Keratinocyte (primary cell): ENCODE measurements at regions not wholly inside any gene's neighbourhood (a gene's known extent, or its start where the extent isn't known, plus 50 kb on each side); places are given as distances from the start of the nearest gene placed in this dataset.

Experiments used
- DNase-seq: peaks from one replicate; pipeline ENCODE4 v3.0.0-alpha.2; 2011; ENCODE audit warnings: low read depth, missing footprints, low spot score
- FAIRE-seq: peaks from 2 replicates; lab custom pipeline; 2011; peaks lifted over from hg19 to GRCh38; lab: Jason Lieb, UNC
- H2AFZ ChIP-seq: 2 replicates; pipeline ENCODE4 v1.6.0; 2012; ENCODE audit warnings: low read length, control low read depth, inconsistent platforms; ENCODE audit not compliant: control insufficient read depth
- H3K27ac ChIP-seq: 2 replicates; pipeline ENCODE4 v1.5.1; 2011; ENCODE audit warnings: low read length; ENCODE audit not compliant: control insufficient read depth, insufficient read depth
- H3K27me3 ChIP-seq: 3 replicates; pipeline ENCODE4 v1.6.0; 2011; ENCODE audit warnings: low read length; ENCODE audit not compliant: control insufficient read depth, insufficient read depth; ENCODE audit errors: extremely low read depth
- H3K36me3 ChIP-seq, 2 experiments: 2 replicates in 1 of 2; 3 replicates in 1 of 2; pipeline ENCODE4 v1.5.1; 2011; ENCODE audit warnings: low read length in 2 of 2, mild to moderate bottlenecking in 1 of 2; ENCODE audit not compliant: control insufficient read depth in 2 of 2, insufficient read depth in 2 of 2; ENCODE audit errors: extremely low read depth in 1 of 2
- H3K4me1 ChIP-seq: 3 replicates; pipeline ENCODE4 v1.5.1; 2011; ENCODE audit warnings: low read length; ENCODE audit not compliant: control insufficient read depth, insufficient read depth; ENCODE audit errors: extremely low read depth
- H3K4me2 ChIP-seq: 3 replicates; pipeline ENCODE4 v1.6.0; 2011; ENCODE audit warnings: low read depth, low read length; ENCODE audit not compliant: control insufficient read depth, insufficient read depth; ENCODE audit errors: extremely low read depth
- H3K4me3 ChIP-seq, 3 experiments: fragments of 200-600 bp in 1 of 3; sonication (generic) in 1 of 3; 2 replicates in 2 of 3; 3 replicates in 1 of 3; pipeline ENCODE4 v1.5.1; 2011 to 2016; ENCODE audit warnings: low read length in 3 of 3, mild to moderate bottlenecking in 3 of 3, control low read depth in 2 of 3, inconsistent platforms in 1 of 3, low read depth in 1 of 3, mixed read lengths in 1 of 3, mixed run types in 1 of 3, moderate library complexity in 1 of 3; ENCODE audit not compliant: control insufficient read depth in 2 of 3, insufficient read depth in 2 of 3; ENCODE audit errors: extremely low read depth in 1 of 3
- H3K79me2 ChIP-seq: 2 replicates; pipeline ENCODE4 v1.6.0; 2012; ENCODE audit warnings: low read length; ENCODE audit not compliant: control insufficient read depth, insufficient read depth
- H3K9ac ChIP-seq: 3 replicates; pipeline ENCODE4 v1.6.0; 2011; ENCODE audit warnings: low read length; ENCODE audit not compliant: control insufficient read depth, insufficient read depth; ENCODE audit errors: extremely low read depth
- H3K9me1 ChIP-seq: 3 replicates; pipeline ENCODE4 v1.6.0; 2011; ENCODE audit warnings: low read length; ENCODE audit not compliant: control insufficient read depth, insufficient read depth; ENCODE audit errors: extremely low read depth
- H3K9me3 ChIP-seq: 2 replicates; pipeline ENCODE4 v1.5.1; 2012; ENCODE audit warnings: low read depth, low read length; ENCODE audit not compliant: control insufficient read depth
- H4K20me1 ChIP-seq: 3 replicates; pipeline ENCODE4 v1.6.0; 2011; ENCODE audit warnings: low read length; ENCODE audit not compliant: control insufficient read depth, insufficient read depth; ENCODE audit errors: extremely low read depth
- EZH2 ChIP-seq: IDR thresholded peaks from one replicate; pipeline ENCODE4 v1.6.1; 2012; ENCODE audit warnings: inconsistent platforms, mild to moderate bottlenecking, low read length, moderate library complexity
- dilution Hi-C: fragments of 300-500 bp; cut with MboI; formaldehyde crosslinking; loops from one replicate; pipeline ENCODE4 v1.7.0; 2020; ENCODE audit warnings: low sequenced_read_pairs; ENCODE audit not compliant: extremely low pct_ligation_motif_present
- TF ChIP-seq, protein P1 (sequence below), 3 experiments: IDR thresholded peaks in 1 of 3; conservative IDR thresholded peaks in 1 of 3; optimal IDR thresholded peaks in 1 of 3; 2 replicates in 2 of 3; 3 replicates in 1 of 3; pipeline versions ENCODE3 to v1.5.1; 2011; ENCODE audit warnings: low read length in 3 of 3, mild to moderate bottlenecking in 3 of 3, moderate library complexity in 2 of 3, control low read depth in 1 of 3, inconsistent platforms in 1 of 3; ENCODE audit not compliant: insufficient read depth in 2 of 3; ENCODE audit errors: extremely low read depth in 1 of 3

GRCh38 chr16:80323808-80324195, 217.0 kb upstream of the DYNLRB2 start:
- no peaks in the 10 kb centered on the region for H3K79me2 ChIP-seq
- no peaks in the 10 kb centered on the region for H3K27me3 ChIP-seq
- H3K9me3 ChIP-seq, result no peaks in the 10 kb centered on the region
- DNase-seq, result no peak
- H3K36me3 ChIP-seq, result no peaks in the 10 kb centered on the region
- H3K4me3 ChIP-seq, result no peak overlapping the region
- no peak overlapping the region for H3K4me2 ChIP-seq
- H2AFZ ChIP-seq, result no peak overlapping the region
- H3K9ac ChIP-seq, result no peak overlapping the region
- no peak for TF ChIP-seq EZH2
- TF ChIP-seq, protein P1, sequence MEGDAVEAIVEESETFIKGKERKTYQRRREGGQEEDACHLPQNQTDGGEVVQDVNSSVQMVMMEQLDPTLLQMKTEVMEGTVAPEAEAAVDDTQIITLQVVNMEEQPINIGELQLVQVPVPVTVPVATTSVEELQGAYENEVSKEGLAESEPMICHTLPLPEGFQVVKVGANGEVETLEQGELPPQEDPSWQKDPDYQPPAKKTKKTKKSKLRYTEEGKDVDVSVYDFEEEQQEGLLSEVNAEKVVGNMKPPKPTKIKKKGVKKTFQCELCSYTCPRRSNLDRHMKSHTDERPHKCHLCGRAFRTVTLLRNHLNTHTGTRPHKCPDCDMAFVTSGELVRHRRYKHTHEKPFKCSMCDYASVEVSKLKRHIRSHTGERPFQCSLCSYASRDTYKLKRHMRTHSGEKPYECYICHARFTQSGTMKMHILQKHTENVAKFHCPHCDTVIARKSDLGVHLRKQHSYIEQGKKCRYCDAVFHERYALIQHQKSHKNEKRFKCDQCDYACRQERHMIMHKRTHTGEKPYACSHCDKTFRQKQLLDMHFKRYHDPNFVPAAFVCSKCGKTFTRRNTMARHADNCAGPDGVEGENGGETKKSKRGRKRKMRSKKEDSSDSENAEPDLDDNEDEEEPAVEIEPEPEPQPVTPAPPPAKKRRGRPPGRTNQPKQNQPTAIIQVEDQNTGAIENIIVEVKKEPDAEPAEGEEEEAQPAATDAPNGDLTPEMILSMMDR (optimal IDR thresholded peaks at IDR 0.05 in 1 of 3, IDR thresholded peaks at IDR 0.05 in 1 of 3, conservative IDR thresholded peaks at IDR 0.05 in 1 of 3; ENCODE audit: extremely low read depth in 1 of 3, insufficient read depth in 2 of 3, low read length in 3 of 3), result no peak
- dilution Hi-C loops, result no loop called here
- H3K4me1 ChIP-seq, result no peaks in the 10 kb centered on the region
- FAIRE-seq, result no peak
- H4K20me1 ChIP-seq, result no peaks in the 10 kb centered on the region
- no peak overlapping the region for H3K27ac ChIP-seq
- H3K9me1 ChIP-seq, result no peaks in the 10 kb centered on the region

DNA sequence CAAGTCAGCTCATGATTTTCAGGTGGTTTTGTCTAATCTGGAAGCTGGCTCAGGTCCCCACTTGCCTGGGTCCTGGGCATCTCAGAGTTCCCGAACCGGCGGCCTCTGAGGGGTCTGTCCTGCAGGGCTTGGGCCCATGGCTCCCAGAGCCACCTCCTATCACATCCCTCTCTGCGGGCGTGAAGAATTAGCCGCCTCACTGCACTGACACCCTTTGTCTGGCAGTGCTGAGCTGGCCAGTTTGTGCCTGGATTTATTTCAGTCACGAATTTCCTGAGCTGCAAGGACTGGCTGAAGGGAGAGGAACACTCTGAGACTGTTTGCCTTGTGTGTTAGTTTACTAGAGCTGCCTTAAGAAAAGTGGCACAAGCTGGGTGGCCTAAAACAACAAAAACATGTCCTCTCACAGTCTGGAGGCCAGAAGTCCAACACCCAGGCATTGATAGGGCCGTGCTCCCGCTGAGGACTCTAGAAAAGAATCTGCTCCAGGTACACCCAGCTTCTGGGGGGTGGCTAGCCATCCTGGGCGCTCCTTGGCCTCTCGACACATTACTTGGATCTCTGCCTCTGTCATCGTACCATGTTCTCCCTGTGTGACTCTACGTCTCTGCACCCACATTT, 217.5 kb upstream of the DYNLRB2 start:
- Histone ChIP-seq H3K27ac (no peak overlapping the region), H3K9me3 (no peaks in the 10 kb centered on the region), H3K79me2 (no peaks in the 10 kb centered on the region), H3K36me3 (no peaks in the 10 kb centered on the region), H3K9me1 (no peaks in the 10 kb centered on the region), H2AFZ (no peak overlapping the region), H3K4me3 (no peak overlapping the region), H3K4me2 (no peak overlapping the region), H3K27me3 (no peaks in the 10 kb centered on the region), H4K20me1 (no peaks in the 10 kb centered on the region), H3K9ac (no peak overlapping the region), H3K4me1 (no peaks in the 10 kb centered on the region)
- TF ChIP-seq, protein P1 (optimal IDR thresholded peaks at IDR 0.05 in 1 of 3, IDR thresholded peaks at IDR 0.05 in 1 of 3, conservative IDR thresholded peaks at IDR 0.05 in 1 of 3; ENCODE audit: extremely low read depth in 1 of 3, insufficient read depth in 2 of 3, low read length in 3 of 3), result no peak
- no peak for TF ChIP-seq EZH2
- dilution Hi-C loops, result no loop called here
- FAIRE-seq (no peak), DNase-seq (no peak)
